Neural progenitor cell (in vitro differentiated cells): ENCODE measurements at regions not wholly inside any gene's neighbourhood (a gene's known extent, or its start where the extent isn't known, plus 50 kb on each side); places are given as distances from the start of the nearest gene placed in this dataset.

Experiments used
- DNase-seq: peaks from one replicate; pipeline ENCODE4 v3.0.0-alpha.2; 2016; ENCODE audit warnings: low spot score
- H2AFZ ChIP-seq: fragments of 200-600 bp; sonication (generic); replicated peaks from 2 replicates; pipeline ENCODE4 v1.6.1; 2016; ENCODE audit warnings: antibody characterized with exemption
- H3F3A ChIP-seq: fragments of 200-600 bp; sonication (generic); 2 replicates; pipeline ENCODE4 v1.6.1; 2016; ENCODE audit warnings: antibody characterized with exemption, low read depth
- H3K27ac ChIP-seq: fragments of 200-600 bp; sonication (generic); 2 replicates; pipeline ENCODE4 v1.5.1; 2016; ENCODE audit warnings: mild to moderate bottlenecking
- H3K27me3 ChIP-seq: fragments of 200-600 bp; sonication (generic); 2 replicates; pipeline ENCODE4 v1.6.1; 2016; ENCODE audit warnings: mild to moderate bottlenecking, moderate library complexity
- H3K36me3 ChIP-seq: fragments of 200-600 bp; sonication (generic); 2 replicates; pipeline ENCODE4 v1.5.1; 2016
- H3K4me1 ChIP-seq: fragments of 200-600 bp; sonication (generic); 2 replicates; pipeline ENCODE4 v1.6.1; 2016; ENCODE audit warnings: mixed run types
- H3K4me2 ChIP-seq: fragments of 200-600 bp; sonication (generic); 2 replicates; pipeline ENCODE4 v1.6.1; 2016
- H3K4me3 ChIP-seq: fragments of 200-600 bp; sonication (generic); 2 replicates; pipeline ENCODE4 v1.5.1; 2016
- H3K79me2 ChIP-seq: fragments of 200-600 bp; sonication (generic); 2 replicates; pipeline ENCODE4 v1.6.1; 2016; ENCODE audit warnings: low read depth
- H3K9ac ChIP-seq: fragments of 200-600 bp; sonication (generic); 2 replicates; pipeline ENCODE4 v1.6.1; 2016
- H3K9me3 ChIP-seq: fragments of 200-600 bp; sonication (generic); 2 replicates; pipeline ENCODE4 v1.5.1; 2016; ENCODE audit warnings: low read depth
- H4K20me1 ChIP-seq: fragments of 200-600 bp; sonication (generic); 2 replicates; pipeline ENCODE4 v1.6.1; 2016; ENCODE audit warnings: low read depth
- H3K27ac Mint-ChIP-seq: 3 replicates; pipeline ENCODE4 v1.8.0; 2021; ENCODE audit warnings: mixed read lengths
- H3K27me3 Mint-ChIP-seq: 2 replicates; pipeline ENCODE4 v1.8.0; 2022; ENCODE audit warnings: low read depth, mild to moderate bottlenecking, inconsistent platforms, moderate library complexity, mixed read lengths; ENCODE audit not compliant: insufficient read depth
- H3K36me3 Mint-ChIP-seq: 3 replicates; pipeline ENCODE4 v1.8.0; 2021; ENCODE audit warnings: mixed read lengths
- H3K4me1 Mint-ChIP-seq: 3 replicates; pipeline ENCODE4 v1.8.0; 2021; ENCODE audit warnings: mixed read lengths
- H3K4me3 Mint-ChIP-seq: 3 replicates; pipeline ENCODE4 v1.8.0; 2021; ENCODE audit warnings: mild to moderate bottlenecking, moderate library complexity, mixed read lengths
- H3K9me3 Mint-ChIP-seq: 3 replicates; pipeline ENCODE4 v1.8.0; 2020; ENCODE audit warnings: mixed read lengths
- EZH2 ChIP-seq: fragments of 200-600 bp; sonication (generic); IDR thresholded peaks from 2 replicates; pipeline ENCODE4 v1.6.1; 2017; ENCODE audit warnings: antibody characterized with exemption, mild to moderate bottlenecking, moderate library complexity
- EZH2phosphoT487 ChIP-seq: fragments of 200-600 bp; sonication (generic); IDR thresholded peaks from 2 replicates; pipeline ENCODE4 v1.6.1; 2017; ENCODE audit warnings: antibody characterized with exemption
- TF ChIP-seq, protein P1 (sequence below): fragments of 200-600 bp; sonication (generic); IDR thresholded peaks from 2 replicates; pipeline ENCODE4 v1.5.1; 2017; ENCODE audit warnings: antibody characterized with exemption, mild to moderate bottlenecking

GRCh38 chr6:169983651-169984050 is 232.2 kb downstream of the ERMARD start:
- H3K9me3 Mint-ChIP-seq = no peaks in the 10 kb centered on the region
- Histone ChIP-seq H3K9ac (no peak overlapping the region), H3K4me2 (no peak overlapping the region), H3K4me1 (peaks cover 7% of the 10 kb centered on the region), H3K4me3 (no peak overlapping the region), H3K36me3 (no peaks in the 10 kb centered on the region), H3K27me3 (no peaks in the 10 kb centered on the region), H2AFZ (no peak overlapping the region), H3F3A (no peaks in the 10 kb centered on the region), H3K79me2 (no peaks in the 10 kb centered on the region), H3K27ac (no peak overlapping the region), H3K9me3 (no peaks in the 10 kb centered on the region), H4K20me1 (no peaks in the 10 kb centered on the region)
- H3K4me1 Mint-ChIP-seq = peaks cover 19% of the 10 kb centered on the region
- H3K27me3 Mint-ChIP-seq = peaks cover 9% of the 10 kb centered on the region
- TF ChIP-seq EZH2 (no peak), EZH2phosphoT487 (no peak)
- TF ChIP-seq, protein P1, sequence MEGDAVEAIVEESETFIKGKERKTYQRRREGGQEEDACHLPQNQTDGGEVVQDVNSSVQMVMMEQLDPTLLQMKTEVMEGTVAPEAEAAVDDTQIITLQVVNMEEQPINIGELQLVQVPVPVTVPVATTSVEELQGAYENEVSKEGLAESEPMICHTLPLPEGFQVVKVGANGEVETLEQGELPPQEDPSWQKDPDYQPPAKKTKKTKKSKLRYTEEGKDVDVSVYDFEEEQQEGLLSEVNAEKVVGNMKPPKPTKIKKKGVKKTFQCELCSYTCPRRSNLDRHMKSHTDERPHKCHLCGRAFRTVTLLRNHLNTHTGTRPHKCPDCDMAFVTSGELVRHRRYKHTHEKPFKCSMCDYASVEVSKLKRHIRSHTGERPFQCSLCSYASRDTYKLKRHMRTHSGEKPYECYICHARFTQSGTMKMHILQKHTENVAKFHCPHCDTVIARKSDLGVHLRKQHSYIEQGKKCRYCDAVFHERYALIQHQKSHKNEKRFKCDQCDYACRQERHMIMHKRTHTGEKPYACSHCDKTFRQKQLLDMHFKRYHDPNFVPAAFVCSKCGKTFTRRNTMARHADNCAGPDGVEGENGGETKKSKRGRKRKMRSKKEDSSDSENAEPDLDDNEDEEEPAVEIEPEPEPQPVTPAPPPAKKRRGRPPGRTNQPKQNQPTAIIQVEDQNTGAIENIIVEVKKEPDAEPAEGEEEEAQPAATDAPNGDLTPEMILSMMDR = no peak
- peak overlapping the region; percentile 60 for H3K27ac Mint-ChIP-seq
- no peak for DNase-seq
- no peak overlapping the region for H3K4me3 Mint-ChIP-seq
- H3K36me3 Mint-ChIP-seq = no peaks in the 10 kb centered on the region

- Histone ChIP-seq H3K36me3 (no peaks in the 10 kb centered on the region), H3K79me2 (no peaks in the 10 kb centered on the region), H3K9me3 (no peaks in the 10 kb centered on the region), H3F3A (no peaks in the 10 kb centered on the region), H2AFZ (no peak overlapping the region), H3K4me2 (no peak overlapping the region), H3K4me3 (no peak overlapping the region), H3K9ac (no peak overlapping the region), H4K20me1 (no peaks in the 10 kb centered on the region), H3K27ac (no peak overlapping the region), H3K27me3 (no peaks in the 10 kb centered on the region), H3K4me1 (peaks cover 7% of the 10 kb centered on the region)
- no peak for DNase-seq
- Mint-ChIP-seq H3K9me3 (no peaks in the 10 kb centered on the region), H3K27me3 (peaks cover 8% of the 10 kb centered on the region), H3K27ac (peak overlapping the region; percentile 60), H3K4me3 (no peak overlapping the region), H3K36me3 (no peaks in the 10 kb centered on the region), H3K4me1 (peaks cover 19% of the 10 kb centered on the region)
- TF ChIP-seq, protein P1 = no peak
- TF ChIP-seq EZH2phosphoT487 (no peak), EZH2 (no peak)
Observed at GRCh38 chr6:169982461-169983386, 231.3 kb downstream of the ERMARD start.

DNA sequence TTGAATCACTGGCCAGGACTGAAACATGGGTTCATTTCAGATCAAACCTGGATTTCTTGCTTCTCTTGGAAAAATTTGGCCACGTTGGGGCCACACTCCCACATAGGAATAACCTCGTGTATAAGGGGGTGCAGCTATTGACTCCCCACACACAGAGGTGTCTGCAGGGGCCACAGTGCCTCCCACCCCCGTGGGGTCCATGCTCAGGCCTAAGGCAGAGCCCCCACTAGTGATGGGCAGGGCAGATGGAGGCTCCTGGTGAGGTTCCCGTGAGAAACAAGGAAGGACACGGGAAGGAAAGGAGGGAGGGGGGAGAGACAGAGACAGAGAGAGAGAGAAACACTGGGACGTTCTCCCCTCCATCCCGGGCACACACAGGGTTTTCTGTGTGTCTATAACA is 230.5 kb downstream of the ERMARD start:
- no peaks in the 10 kb centered on the region for H3K36me3 ChIP-seq
- TF ChIP-seq, protein P1 = no peak
- H3K27me3 ChIP-seq = no peaks in the 10 kb centered on the region
- Mint-ChIP-seq H3K4me1 (peaks cover 25% of the 10 kb centered on the region), H3K9me3 (no peaks in the 10 kb centered on the region), H3K36me3 (no peaks in the 10 kb centered on the region), H3K27ac (no peak overlapping the region), H3K4me3 (no peak overlapping the region), H3K27me3 (peaks cover 10% of the 10 kb centered on the region)
- H3K9me3 ChIP-seq = no peaks in the 10 kb centered on the region
- no peak overlapping the region for H3K27ac ChIP-seq
- no peak overlapping the region for H3K4me2 ChIP-seq
- H2AFZ ChIP-seq = no peak overlapping the region
- H3K4me3 ChIP-seq = no peak overlapping the region
- H3K4me1 ChIP-seq = peaks cover 7% of the 10 kb centered on the region
- no peak for DNase-seq
- H4K20me1 ChIP-seq = no peaks in the 10 kb centered on the region
- no peaks in the 10 kb centered on the region for H3K79me2 ChIP-seq
- no peaks in the 10 kb centered on the region for H3F3A ChIP-seq
- H3K9ac ChIP-seq = no peak overlapping the region
